Liver (tissue), 3 donors: ENCODE measurements at regions not wholly inside any gene's neighbourhood (a gene's known extent, or its start where the extent isn't known, plus 50 kb on each side); places are given as distances from the start of the nearest gene placed in this dataset.

Source experiments
- EGR1 ChIP-seq, 2 donors: IDR thresholded peaks; 2 replicates each; pipeline ENCODE4 v1.6.1; 2016 to 2018; ENCODE audit warnings: antibody characterized with exemption in 2 of 2, low read depth in 2 of 2
- FOXA1 ChIP-seq: IDR thresholded peaks from 2 replicates; pipeline ENCODE4 v1.6.1; 2016; ENCODE audit warnings: antibody characterized with exemption
- GABPA ChIP-seq, 2 donors: IDR thresholded peaks in 1 of 2; conservative IDR thresholded peaks in 1 of 2; 2 replicates each; pipeline ENCODE4 v1.6.1; 2016; ENCODE audit warnings: antibody characterized with exemption in 2 of 2, mild to moderate bottlenecking in 1 of 2, moderate library complexity in 1 of 2
- JUND ChIP-seq, 2 donors: IDR thresholded peaks; 2 replicates each; pipeline ENCODE4 v1.6.1; 2016; ENCODE audit warnings: antibody characterized with exemption in 2 of 2
- MAX ChIP-seq: IDR thresholded peaks from 2 replicates; pipeline ENCODE4 v1.6.1; 2016; ENCODE audit warnings: antibody characterized with exemption
- RAD21 ChIP-seq, 2 donors: IDR thresholded peaks; 2 replicates each; pipeline ENCODE4 v1.6.1; 2016; ENCODE audit warnings: antibody characterized with exemption in 2 of 2, mild to moderate bottlenecking in 2 of 2
- RXRA ChIP-seq, 2 donors: IDR thresholded peaks; 2 replicates each; pipeline ENCODE4 v1.6.1; 2017 to 2018; ENCODE audit warnings: antibody characterized with exemption in 2 of 2, mild to moderate bottlenecking in 1 of 2
- TAF1 ChIP-seq: conservative IDR thresholded peaks from 2 replicates; pipeline ENCODE4 v1.6.1; 2016; ENCODE audit warnings: antibody characterized with exemption, mild to moderate bottlenecking
- YY1 ChIP-seq: IDR thresholded peaks from 2 replicates; pipeline ENCODE4 v1.6.1; 2016; ENCODE audit warnings: antibody characterized with exemption, mild to moderate bottlenecking
- TF ChIP-seq, protein P1 (sequence below): fragments of 150-350 bp; IDR thresholded peaks from 2 replicates; pipeline ENCODE4 v1.5.1; 2017; ENCODE audit warnings: improper control_type of control experiment, low read depth, low read length; ENCODE audit not compliant: missing input control
- TF ChIP-seq, protein P2 (sequence below): IDR thresholded peaks from 2 replicates; pipeline ENCODE4 v1.6.1; 2016; ENCODE audit warnings: antibody characterized with exemption, mild to moderate bottlenecking
- TF ChIP-seq, protein P3 (sequence below): IDR thresholded peaks from 2 replicates; pipeline ENCODE4 v1.6.1; 2016; ENCODE audit warnings: antibody characterized with exemption
- TF ChIP-seq, protein P4 (sequence below): IDR thresholded peaks from 2 replicates; pipeline ENCODE4 v1.6.1; 2016; ENCODE audit warnings: antibody characterized with exemption
- donor health status: healthy.
- donor health status: healthy.

DNA sequence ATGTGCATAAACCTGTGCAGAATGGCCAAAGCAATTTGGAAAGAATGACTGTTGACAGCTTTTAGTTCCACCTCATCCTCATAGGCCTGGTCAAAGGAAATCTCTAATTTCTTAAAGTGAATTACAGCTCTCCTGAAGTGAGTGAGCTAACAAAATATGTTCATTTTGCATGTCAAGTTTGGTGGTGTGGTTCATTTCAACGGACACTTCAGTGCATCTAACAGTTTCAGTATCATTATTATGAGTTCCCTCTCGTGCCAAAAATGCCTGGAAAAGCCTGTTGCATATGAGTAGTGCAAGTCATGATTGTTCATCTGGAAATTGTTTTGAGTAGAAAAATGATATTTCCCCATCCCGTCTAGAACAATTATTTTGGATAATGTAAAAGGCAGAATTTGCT lies 53.2 kb upstream of the HMHB1 start:
- TF ChIP-seq, protein P1, sequence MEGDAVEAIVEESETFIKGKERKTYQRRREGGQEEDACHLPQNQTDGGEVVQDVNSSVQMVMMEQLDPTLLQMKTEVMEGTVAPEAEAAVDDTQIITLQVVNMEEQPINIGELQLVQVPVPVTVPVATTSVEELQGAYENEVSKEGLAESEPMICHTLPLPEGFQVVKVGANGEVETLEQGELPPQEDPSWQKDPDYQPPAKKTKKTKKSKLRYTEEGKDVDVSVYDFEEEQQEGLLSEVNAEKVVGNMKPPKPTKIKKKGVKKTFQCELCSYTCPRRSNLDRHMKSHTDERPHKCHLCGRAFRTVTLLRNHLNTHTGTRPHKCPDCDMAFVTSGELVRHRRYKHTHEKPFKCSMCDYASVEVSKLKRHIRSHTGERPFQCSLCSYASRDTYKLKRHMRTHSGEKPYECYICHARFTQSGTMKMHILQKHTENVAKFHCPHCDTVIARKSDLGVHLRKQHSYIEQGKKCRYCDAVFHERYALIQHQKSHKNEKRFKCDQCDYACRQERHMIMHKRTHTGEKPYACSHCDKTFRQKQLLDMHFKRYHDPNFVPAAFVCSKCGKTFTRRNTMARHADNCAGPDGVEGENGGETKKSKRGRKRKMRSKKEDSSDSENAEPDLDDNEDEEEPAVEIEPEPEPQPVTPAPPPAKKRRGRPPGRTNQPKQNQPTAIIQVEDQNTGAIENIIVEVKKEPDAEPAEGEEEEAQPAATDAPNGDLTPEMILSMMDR = no peak
- TF ChIP-seq JUND (IDR thresholded peaks at IDR 0.05) = no peak
- TF ChIP-seq TAF1 = no peak
- no peak for TF ChIP-seq RAD21 (IDR thresholded peaks at IDR 0.05)
- TF ChIP-seq, protein P2, sequence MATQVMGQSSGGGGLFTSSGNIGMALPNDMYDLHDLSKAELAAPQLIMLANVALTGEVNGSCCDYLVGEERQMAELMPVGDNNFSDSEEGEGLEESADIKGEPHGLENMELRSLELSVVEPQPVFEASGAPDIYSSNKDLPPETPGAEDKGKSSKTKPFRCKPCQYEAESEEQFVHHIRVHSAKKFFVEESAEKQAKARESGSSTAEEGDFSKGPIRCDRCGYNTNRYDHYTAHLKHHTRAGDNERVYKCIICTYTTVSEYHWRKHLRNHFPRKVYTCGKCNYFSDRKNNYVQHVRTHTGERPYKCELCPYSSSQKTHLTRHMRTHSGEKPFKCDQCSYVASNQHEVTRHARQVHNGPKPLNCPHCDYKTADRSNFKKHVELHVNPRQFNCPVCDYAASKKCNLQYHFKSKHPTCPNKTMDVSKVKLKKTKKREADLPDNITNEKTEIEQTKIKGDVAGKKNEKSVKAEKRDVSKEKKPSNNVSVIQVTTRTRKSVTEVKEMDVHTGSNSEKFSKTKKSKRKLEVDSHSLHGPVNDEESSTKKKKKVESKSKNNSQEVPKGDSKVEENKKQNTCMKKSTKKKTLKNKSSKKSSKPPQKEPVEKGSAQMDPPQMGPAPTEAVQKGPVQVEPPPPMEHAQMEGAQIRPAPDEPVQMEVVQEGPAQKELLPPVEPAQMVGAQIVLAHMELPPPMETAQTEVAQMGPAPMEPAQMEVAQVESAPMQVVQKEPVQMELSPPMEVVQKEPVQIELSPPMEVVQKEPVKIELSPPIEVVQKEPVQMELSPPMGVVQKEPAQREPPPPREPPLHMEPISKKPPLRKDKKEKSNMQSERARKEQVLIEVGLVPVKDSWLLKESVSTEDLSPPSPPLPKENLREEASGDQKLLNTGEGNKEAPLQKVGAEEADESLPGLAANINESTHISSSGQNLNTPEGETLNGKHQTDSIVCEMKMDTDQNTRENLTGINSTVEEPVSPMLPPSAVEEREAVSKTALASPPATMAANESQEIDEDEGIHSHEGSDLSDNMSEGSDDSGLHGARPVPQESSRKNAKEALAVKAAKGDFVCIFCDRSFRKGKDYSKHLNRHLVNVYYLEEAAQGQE = no peak
- TF ChIP-seq, protein P3, sequence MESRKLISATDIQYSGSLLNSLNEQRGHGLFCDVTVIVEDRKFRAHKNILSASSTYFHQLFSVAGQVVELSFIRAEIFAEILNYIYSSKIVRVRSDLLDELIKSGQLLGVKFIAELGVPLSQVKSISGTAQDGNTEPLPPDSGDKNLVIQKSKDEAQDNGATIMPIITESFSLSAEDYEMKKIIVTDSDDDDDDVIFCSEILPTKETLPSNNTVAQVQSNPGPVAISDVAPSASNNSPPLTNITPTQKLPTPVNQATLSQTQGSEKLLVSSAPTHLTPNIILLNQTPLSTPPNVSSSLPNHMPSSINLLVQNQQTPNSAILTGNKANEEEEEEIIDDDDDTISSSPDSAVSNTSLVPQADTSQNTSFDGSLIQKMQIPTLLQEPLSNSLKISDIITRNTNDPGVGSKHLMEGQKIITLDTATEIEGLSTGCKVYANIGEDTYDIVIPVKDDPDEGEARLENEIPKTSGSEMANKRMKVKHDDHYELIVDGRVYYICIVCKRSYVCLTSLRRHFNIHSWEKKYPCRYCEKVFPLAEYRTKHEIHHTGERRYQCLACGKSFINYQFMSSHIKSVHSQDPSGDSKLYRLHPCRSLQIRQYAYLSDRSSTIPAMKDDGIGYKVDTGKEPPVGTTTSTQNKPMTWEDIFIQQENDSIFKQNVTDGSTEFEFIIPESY = no peak
- no peak for TF ChIP-seq MAX
- TF ChIP-seq, protein P4, sequence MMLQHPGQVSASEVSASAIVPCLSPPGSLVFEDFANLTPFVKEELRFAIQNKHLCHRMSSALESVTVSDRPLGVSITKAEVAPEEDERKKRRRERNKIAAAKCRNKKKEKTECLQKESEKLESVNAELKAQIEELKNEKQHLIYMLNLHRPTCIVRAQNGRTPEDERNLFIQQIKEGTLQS = no peak
- TF ChIP-seq FOXA1 = no peak
- TF ChIP-seq GABPA (IDR thresholded peaks at IDR 0.05 in 1 of 2, conservative IDR thresholded peaks at IDR 0.05 in 1 of 2) = no peak
- no peak for TF ChIP-seq YY1
- no peak for TF ChIP-seq RXRA (IDR thresholded peaks at IDR 0.05)
- no peak for TF ChIP-seq EGR1 (IDR thresholded peaks at IDR 0.05; ENCODE audit: low read depth in 2 of 2)
